GM18861 (cell line): ENCODE measurements at regions not wholly inside any gene's neighbourhood (a gene's known extent, or its start where the extent isn't known, plus 50 kb on each side); places are given as distances from the start of the nearest gene placed in this dataset.
"Not testable (repeated sequence)": the region's sequence is repeated elsewhere in the genome, so short reads cannot be mapped to it uniquely, and the experiment has no call there.

Experiments
- ATAC-seq: cut with Tn5 transposase; IDR thresholded peaks from one replicate; pipeline ENCODE4 v1.9.1; 2021; ENCODE audit not compliant: unreplicated experiment

- ATAC-seq = no peak
Observed at GRCh38 chr6:872570-873125, 179.7 kb upstream of the EXOC2 start.

DNA sequence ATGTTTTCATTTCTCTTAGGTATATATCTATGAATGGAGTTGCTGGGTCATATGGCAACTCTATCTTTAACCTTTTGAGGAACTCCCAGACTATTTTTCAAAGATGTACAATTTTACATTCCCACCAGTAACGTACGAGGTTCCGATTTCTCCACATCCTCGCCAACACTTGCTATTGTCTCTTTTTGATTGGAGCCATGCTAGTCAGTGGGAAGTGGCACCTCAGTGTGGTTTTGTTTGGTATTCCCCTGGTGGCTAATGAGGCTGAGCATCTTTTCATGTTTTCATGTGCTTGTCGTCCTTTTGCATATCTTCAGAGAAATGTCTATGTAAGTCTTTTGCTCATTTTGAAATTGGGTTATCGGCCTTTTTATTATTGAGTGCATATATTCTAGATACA lies 178.6 kb upstream of the EXOC2 start:
- ATAC-seq = no peak

GRCh38 chr6:870096-870495 lies 177.2 kb upstream of the EXOC2 start:
- ATAC-seq = no peak

- ATAC-seq = no peak
Observed at GRCh38 chr6:868201-868600, 175.3 kb upstream of the EXOC2 start.

- ATAC-seq = no peak
Observed at GRCh38 chr6:867378-867777, 174.4 kb upstream of the EXOC2 start.

- ATAC-seq = no peak
Observed at GRCh38 chr6:866316-866715, 173.4 kb upstream of the EXOC2 start.

DNA sequence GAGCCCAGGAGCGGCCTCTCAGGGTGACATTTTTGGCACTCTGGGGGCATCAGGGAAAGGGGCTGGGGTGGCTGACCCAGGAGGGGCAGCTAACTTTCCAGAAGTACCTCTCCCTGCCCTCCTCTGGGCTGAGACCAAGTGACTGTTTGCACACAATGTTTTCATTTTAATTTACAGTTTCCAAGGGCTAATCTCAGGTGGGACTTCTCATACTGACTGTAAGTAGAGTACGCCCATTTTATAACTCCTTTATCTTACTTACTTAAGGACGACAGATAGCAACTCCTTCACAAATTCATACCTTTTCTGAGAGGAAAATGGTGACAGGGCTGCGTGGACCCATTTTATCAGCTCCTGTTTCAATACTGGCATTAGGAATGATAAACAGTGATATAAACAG lies 172.9 kb upstream of the EXOC2 start:
- no peak for ATAC-seq

GRCh38 chr6:863831-864230 lies 170.9 kb upstream of the EXOC2 start:
- ATAC-seq = no peak

GRCh38 chr6:863127-863526 lies 170.2 kb upstream of the EXOC2 start:
- ATAC-seq = not testable (repeated sequence)

DNA sequence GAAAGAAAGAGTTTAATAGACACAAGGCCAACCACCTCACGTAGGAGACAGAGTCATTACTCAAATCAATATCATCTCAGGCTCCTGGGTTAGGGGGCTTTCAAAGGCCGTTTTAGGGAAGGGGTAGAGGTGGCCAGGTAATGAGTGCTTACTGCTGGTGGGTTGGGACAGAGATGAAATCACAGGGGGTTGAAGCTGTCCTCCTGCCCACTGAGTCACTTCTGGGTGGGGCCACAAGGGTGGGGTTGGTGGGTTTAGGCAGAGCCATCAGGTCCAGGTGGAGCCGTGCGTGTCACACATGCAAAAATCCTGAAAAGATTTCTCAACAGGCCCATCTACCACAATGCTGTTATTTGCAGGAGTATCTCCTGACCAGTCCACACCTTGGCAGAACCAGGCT lies 167.0 kb upstream of the EXOC2 start:
- ATAC-seq = no peak

GRCh38 chr6:854406-855118 lies 161.6 kb upstream of the EXOC2 start:
- ATAC-seq = no peak

GRCh38 chr6:852216-852615 lies 159.3 kb upstream of the EXOC2 start:
- not testable (repeated sequence) for ATAC-seq

DNA sequence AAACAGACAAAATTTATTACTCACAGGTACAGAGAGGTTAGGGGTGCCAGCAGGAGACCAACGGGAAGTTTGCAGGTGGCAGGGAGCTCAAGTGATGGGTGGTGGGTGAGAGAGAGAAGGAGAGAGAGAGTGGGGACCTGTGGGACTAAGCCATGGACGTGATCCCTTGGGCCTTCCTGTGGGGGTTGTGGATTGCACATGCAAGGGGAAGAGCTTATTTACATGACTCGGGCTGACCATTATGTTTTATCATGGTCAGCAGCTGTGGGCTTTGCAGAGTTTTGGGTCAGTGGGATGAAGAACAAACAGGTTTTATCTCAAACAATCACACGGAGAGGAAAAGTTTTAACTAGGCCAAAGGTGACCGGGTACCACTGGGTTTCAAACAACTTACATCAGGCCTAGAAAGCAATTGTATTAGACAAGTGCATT lies 156.2 kb upstream of the EXOC2 start:
- no peak for ATAC-seq

DNA sequence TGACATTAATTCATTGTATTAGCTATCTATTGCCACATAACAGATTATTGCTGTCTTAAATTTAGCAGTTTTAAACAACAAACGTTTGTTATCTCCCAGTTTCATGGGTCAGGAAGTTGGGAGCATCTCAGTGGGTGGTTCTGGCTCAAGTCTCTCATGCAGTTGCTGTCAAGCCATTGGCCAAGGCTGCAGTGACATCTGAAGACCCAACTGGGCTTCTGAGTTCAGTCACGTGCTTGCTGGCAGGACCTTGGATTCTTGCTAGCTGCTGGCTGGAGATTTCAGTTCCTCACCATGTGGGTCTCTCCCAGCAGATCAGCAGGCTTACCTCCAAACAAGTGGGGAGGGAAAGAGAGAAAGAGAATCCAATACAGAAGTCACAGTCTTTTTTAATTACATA lies 152.6 kb upstream of the EXOC2 start:
- no peak for ATAC-seq

- ATAC-seq = no peak
Observed at GRCh38 chr6:845101-845500, 152.2 kb upstream of the EXOC2 start.

- no peak for ATAC-seq
Observed at GRCh38 chr6:842141-842540, 149.2 kb upstream of the EXOC2 start.

DNA sequence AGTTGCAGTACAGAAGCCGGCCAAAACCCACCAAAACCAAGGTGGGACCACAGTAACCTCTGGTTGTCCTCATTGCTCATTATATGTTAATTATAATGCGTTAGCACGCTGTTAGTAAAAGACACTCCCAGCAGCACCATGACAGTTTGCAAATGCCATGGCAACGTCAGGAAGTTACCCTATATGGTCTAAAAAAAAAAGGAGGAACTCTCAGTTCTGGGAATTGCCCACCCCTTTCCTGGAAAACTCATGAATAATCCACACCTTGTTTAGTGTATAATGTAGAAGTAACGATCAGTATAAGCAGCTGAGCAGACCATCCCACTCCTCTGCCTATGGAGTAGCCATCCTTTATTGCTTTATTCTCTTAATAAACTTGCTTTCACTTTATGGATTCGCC lies 148.6 kb upstream of the EXOC2 start:
- no peak for ATAC-seq

DNA sequence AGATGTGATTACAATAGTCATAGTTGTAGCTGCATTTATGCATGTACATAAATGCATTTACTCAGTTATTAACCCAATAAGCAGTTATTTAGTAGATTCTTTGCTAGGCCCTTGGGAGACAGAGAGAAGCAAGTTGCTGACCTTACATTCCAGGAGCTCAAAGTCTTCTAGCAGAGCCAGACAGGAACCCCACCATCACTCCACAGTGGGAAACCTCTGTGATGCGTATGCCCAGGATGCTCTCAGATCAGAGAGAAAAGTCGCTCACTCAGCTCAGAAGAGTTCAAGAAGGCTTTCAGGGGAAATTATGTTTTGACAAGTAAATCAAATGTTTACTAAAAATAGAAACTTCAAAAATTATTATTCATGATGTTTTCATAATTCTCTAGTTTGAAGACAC lies 146.3 kb upstream of the EXOC2 start:
- no peak for ATAC-seq

GRCh38 chr6:837380-837779 lies 144.4 kb upstream of the EXOC2 start:
- ATAC-seq = no peak

DNA sequence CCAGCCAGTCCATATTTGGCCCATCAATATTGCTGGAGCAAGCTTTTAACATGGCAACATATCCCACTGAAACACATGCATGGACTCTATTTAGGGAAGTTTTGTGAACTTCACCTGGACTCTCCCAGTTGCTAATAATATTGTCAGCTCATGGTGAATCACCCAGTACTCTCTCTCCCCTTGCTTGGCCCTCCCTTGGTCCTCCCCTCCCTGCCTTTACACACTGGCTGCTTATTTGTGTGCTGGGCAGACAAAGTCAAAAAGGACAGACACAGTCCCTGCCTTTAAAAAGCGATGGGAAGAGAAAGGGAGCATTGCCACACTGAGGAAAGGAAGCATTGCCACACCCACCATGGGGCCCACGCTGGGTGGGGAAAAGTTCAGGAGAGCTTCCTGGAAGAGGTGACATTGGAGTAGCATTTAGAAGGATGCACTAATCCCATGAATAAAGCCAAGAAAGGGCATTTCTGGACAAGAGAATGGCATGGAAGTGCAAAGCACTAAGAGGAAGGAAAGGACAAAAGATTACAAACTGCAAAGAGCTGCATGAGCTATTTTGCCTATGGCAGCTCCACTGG lies 143.4 kb upstream of the EXOC2 start:
- no peak for ATAC-seq

DNA sequence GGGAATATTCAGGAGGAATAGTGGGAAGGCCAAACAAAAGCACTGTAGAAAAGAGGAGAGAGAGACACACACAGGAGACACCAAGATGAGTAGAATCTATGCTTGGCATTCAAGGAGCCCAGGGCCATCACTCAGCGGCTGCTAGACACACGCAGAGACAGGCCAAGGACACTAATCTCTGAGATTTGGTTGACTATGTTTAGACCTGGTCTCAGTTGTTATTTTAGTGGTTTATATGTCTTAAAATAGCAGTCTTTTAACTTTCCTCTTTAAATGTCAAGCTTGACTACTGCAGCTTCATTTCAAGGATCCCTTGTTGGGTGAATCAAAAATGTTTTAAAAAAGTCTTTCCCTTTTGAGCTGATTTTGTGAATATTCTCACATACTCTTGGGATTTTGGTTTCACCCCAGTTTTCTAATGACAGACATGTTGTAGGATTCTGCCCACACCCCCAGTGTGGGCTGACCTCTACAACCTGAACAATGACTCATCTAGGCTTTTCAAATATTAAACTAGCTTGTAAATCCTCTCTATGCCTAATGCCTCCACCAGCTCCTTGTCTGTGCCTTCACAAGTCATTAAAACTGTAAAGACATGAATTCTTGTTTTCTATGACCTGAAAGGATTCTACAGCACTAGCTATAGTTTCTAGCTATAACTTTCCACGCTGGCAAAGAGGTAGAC lies 142.7 kb upstream of the EXOC2 start:
- ATAC-seq = peak; percentile 78

DNA sequence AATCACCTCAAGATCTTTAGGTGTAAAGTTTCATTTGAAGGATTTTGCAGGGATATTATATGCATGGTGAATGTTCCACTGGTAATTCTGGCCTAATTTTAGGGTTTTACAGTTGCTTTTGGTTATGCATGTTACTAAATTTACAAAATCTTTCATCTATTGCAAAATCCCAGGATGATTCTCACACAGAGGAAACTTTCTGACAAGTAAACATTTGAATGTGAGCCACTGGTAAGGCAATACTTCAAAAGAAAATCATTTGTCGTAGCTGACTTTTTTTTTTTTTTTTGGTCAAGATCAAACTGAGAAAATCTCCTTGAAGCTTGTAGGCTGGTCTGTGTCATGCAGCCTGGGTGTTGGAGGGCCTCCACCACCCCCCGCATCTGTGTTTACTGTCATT lies 141.9 kb upstream of the EXOC2 start:
- no peak for ATAC-seq
